ENCODE measurements at regions not wholly inside any gene's neighbourhood (a gene's known extent, or its start where the extent isn't known, plus 50 kb on each side); places are given as distances from the start of the nearest gene placed in this dataset.

- no peak overlapping the region for H3K9ac ChIP-seq (ENCODE audit: low read depth, low read length)
- H3K4me1 ChIP-seq (ENCODE audit: control insufficient read depth, insufficient read depth, low read length) = no peaks in the 10 kb centered on the region
- no peaks in the 10 kb centered on the region for H3K9me3 ChIP-seq (ENCODE audit: control insufficient read depth, insufficient read depth, low read length)
- no peak overlapping the region for H3K4me3 ChIP-seq (ENCODE audit: low read depth, low read length)
- no peaks in the 10 kb centered on the region for H3K27me3 ChIP-seq (ENCODE audit: control insufficient read depth, insufficient read depth, low read length)
- no peaks in the 10 kb centered on the region for H3K36me3 ChIP-seq (ENCODE audit: control insufficient read depth, insufficient read depth, low read length)
Observed at GRCh38 chr14:23814527-23815256, 138.9 kb upstream of the DHRS4 start.

- Histone ChIP-seq H3K27me3 (ENCODE audit: control insufficient read depth, insufficient read depth, low read length) (no peaks in the 10 kb centered on the region), H3K36me3 (ENCODE audit: control insufficient read depth, insufficient read depth, low read length) (no peaks in the 10 kb centered on the region), H3K4me3 (ENCODE audit: low read depth, low read length) (no peak overlapping the region), H3K9me3 (ENCODE audit: control insufficient read depth, insufficient read depth, low read length) (no peaks in the 10 kb centered on the region), H3K9ac (ENCODE audit: low read depth, low read length) (no peak overlapping the region), H3K4me1 (ENCODE audit: control insufficient read depth, insufficient read depth, low read length) (no peaks in the 10 kb centered on the region)
Observed at GRCh38 chr14:23816371-23816770, 137.2 kb upstream of the DHRS4 start.

GRCh38 chr14:23817164-23817767 is 136.3 kb upstream of the DHRS4 start:
- Histone ChIP-seq H3K36me3 (ENCODE audit: control insufficient read depth, insufficient read depth, low read length) (no peaks in the 10 kb centered on the region), H3K27me3 (ENCODE audit: control insufficient read depth, insufficient read depth, low read length) (no peaks in the 10 kb centered on the region), H3K4me1 (ENCODE audit: control insufficient read depth, insufficient read depth, low read length) (no peaks in the 10 kb centered on the region), H3K9ac (ENCODE audit: low read depth, low read length) (no peak overlapping the region), H3K9me3 (ENCODE audit: control insufficient read depth, insufficient read depth, low read length) (no peaks in the 10 kb centered on the region), H3K4me3 (ENCODE audit: low read depth, low read length) (no peak overlapping the region)

GRCh38 chr14:23827100-23827892 is 126.3 kb upstream of the DHRS4 start:
- Histone ChIP-seq H3K4me1 (ENCODE audit: control insufficient read depth, insufficient read depth, low read length) (no peaks in the 10 kb centered on the region), H3K9ac (ENCODE audit: low read depth, low read length) (no peak overlapping the region), H3K36me3 (ENCODE audit: control insufficient read depth, insufficient read depth, low read length) (no peaks in the 10 kb centered on the region), H3K9me3 (ENCODE audit: control insufficient read depth, insufficient read depth, low read length) (no peaks in the 10 kb centered on the region), H3K4me3 (ENCODE audit: low read depth, low read length) (no peak overlapping the region), H3K27me3 (ENCODE audit: control insufficient read depth, insufficient read depth, low read length) (no peaks in the 10 kb centered on the region)

- H3K4me1 ChIP-seq (ENCODE audit: control insufficient read depth, insufficient read depth, low read length) = no peaks in the 10 kb centered on the region
- H3K9ac ChIP-seq (ENCODE audit: low read depth, low read length) = no peak overlapping the region
- no peak overlapping the region for H3K4me3 ChIP-seq (ENCODE audit: low read depth, low read length)
- H3K27me3 ChIP-seq (ENCODE audit: control insufficient read depth, insufficient read depth, low read length) = no peaks in the 10 kb centered on the region
- no peaks in the 10 kb centered on the region for H3K9me3 ChIP-seq (ENCODE audit: control insufficient read depth, insufficient read depth, low read length)
- no peaks in the 10 kb centered on the region for H3K36me3 ChIP-seq (ENCODE audit: control insufficient read depth, insufficient read depth, low read length)
Observed at GRCh38 chr14:23828001-23828400, 125.6 kb upstream of the DHRS4 start.

GRCh38 chr14:23828616-23829015 is 125.0 kb upstream of the DHRS4 start:
- Histone ChIP-seq H3K9me3 (ENCODE audit: control insufficient read depth, insufficient read depth, low read length) (no peaks in the 10 kb centered on the region), H3K36me3 (ENCODE audit: control insufficient read depth, insufficient read depth, low read length) (no peaks in the 10 kb centered on the region), H3K9ac (ENCODE audit: low read depth, low read length) (no peak overlapping the region), H3K4me3 (ENCODE audit: low read depth, low read length) (no peak overlapping the region), H3K27me3 (ENCODE audit: control insufficient read depth, insufficient read depth, low read length) (no peaks in the 10 kb centered on the region), H3K4me1 (ENCODE audit: control insufficient read depth, insufficient read depth, low read length) (no peaks in the 10 kb centered on the region)

GRCh38 chr14:23829736-23830471 is 123.7 kb upstream of the DHRS4 start:
- Histone ChIP-seq H3K27me3 (ENCODE audit: control insufficient read depth, insufficient read depth, low read length) (no peaks in the 10 kb centered on the region), H3K9me3 (ENCODE audit: control insufficient read depth, insufficient read depth, low read length) (no peaks in the 10 kb centered on the region), H3K4me3 (ENCODE audit: low read depth, low read length) (no peak overlapping the region), H3K4me1 (ENCODE audit: control insufficient read depth, insufficient read depth, low read length) (no peaks in the 10 kb centered on the region), H3K9ac (ENCODE audit: low read depth, low read length) (no peak overlapping the region), H3K36me3 (ENCODE audit: control insufficient read depth, insufficient read depth, low read length) (no peaks in the 10 kb centered on the region)

- no peak overlapping the region for H3K9ac ChIP-seq (ENCODE audit: low read depth, low read length)
- no peaks in the 10 kb centered on the region for H3K9me3 ChIP-seq (ENCODE audit: control insufficient read depth, insufficient read depth, low read length)
- H3K4me1 ChIP-seq (ENCODE audit: control insufficient read depth, insufficient read depth, low read length) = no peaks in the 10 kb centered on the region
- no peak overlapping the region for H3K4me3 ChIP-seq (ENCODE audit: low read depth, low read length)
- H3K36me3 ChIP-seq (ENCODE audit: control insufficient read depth, insufficient read depth, low read length) = no peaks in the 10 kb centered on the region
- no peaks in the 10 kb centered on the region for H3K27me3 ChIP-seq (ENCODE audit: control insufficient read depth, insufficient read depth, low read length)
Observed at GRCh38 chr14:23831596-23831995, 122.0 kb upstream of the DHRS4 start.

GRCh38 chr14:23861666-23862065 is 91.9 kb upstream of the DHRS4 start:
- no peak overlapping the region for H3K9ac ChIP-seq (ENCODE audit: low read depth, low read length)
- no peaks in the 10 kb centered on the region for H3K4me1 ChIP-seq (ENCODE audit: control insufficient read depth, insufficient read depth, low read length)
- no peaks in the 10 kb centered on the region for H3K36me3 ChIP-seq (ENCODE audit: control insufficient read depth, insufficient read depth, low read length)
- H3K9me3 ChIP-seq (ENCODE audit: control insufficient read depth, insufficient read depth, low read length) = no peaks in the 10 kb centered on the region
- H3K4me3 ChIP-seq (ENCODE audit: low read depth, low read length) = no peak overlapping the region
- no peaks in the 10 kb centered on the region for H3K27me3 ChIP-seq (ENCODE audit: control insufficient read depth, insufficient read depth, low read length)

- Histone ChIP-seq H3K4me3 (ENCODE audit: low read depth, low read length) (no peak overlapping the region), H3K4me1 (ENCODE audit: control insufficient read depth, insufficient read depth, low read length) (no peaks in the 10 kb centered on the region), H3K36me3 (ENCODE audit: control insufficient read depth, insufficient read depth, low read length) (no peaks in the 10 kb centered on the region), H3K27me3 (ENCODE audit: control insufficient read depth, insufficient read depth, low read length) (no peaks in the 10 kb centered on the region), H3K9me3 (ENCODE audit: control insufficient read depth, insufficient read depth, low read length) (no peaks in the 10 kb centered on the region), H3K9ac (ENCODE audit: low read depth, low read length) (no peak overlapping the region)
Observed at GRCh38 chr14:23862513-23862912, 91.1 kb upstream of the DHRS4 start.

- no peak overlapping the region for H3K9ac ChIP-seq (ENCODE audit: low read depth, low read length)
- no peaks in the 10 kb centered on the region for H3K36me3 ChIP-seq (ENCODE audit: control insufficient read depth, insufficient read depth, low read length)
- no peaks in the 10 kb centered on the region for H3K4me1 ChIP-seq (ENCODE audit: control insufficient read depth, insufficient read depth, low read length)
- H3K27me3 ChIP-seq (ENCODE audit: control insufficient read depth, insufficient read depth, low read length) = no peaks in the 10 kb centered on the region
- no peak overlapping the region for H3K4me3 ChIP-seq (ENCODE audit: low read depth, low read length)
- no peaks in the 10 kb centered on the region for H3K9me3 ChIP-seq (ENCODE audit: control insufficient read depth, insufficient read depth, low read length)
Observed at GRCh38 chr14:23863836-23864235, 89.7 kb upstream of the DHRS4 start.
